ENCODE measurements at regions not wholly inside any gene's neighbourhood (a gene's known extent, or its start where the extent isn't known, plus 50 kb on each side); places are given as distances from the start of the nearest gene placed in this dataset.
"Not testable (repeated sequence)": the region's sequence is repeated elsewhere in the genome, so short reads cannot be mapped to it uniquely, and the experiment has no call there.

DNA sequence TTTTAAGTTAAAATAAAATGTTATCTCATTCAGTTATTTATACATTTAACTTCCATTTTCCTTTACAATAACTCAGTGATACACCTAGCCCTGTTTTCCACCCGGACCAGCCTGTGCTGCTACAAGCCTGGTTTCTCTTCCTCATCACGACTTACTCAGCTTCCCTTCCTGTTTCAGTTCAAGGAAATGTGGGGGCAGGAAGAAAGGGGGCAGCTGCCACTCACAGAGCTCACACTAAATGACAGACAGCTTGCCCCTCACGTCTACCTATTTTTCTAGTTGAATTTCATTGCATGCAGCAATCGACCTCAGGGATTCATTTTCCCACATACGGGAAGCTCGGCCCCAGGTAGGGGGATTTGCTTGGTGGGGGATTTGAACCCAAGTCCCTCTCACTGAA, 442.6 kb downstream of the TMEM121 start:
- TF ChIP-seq, protein P1, sequence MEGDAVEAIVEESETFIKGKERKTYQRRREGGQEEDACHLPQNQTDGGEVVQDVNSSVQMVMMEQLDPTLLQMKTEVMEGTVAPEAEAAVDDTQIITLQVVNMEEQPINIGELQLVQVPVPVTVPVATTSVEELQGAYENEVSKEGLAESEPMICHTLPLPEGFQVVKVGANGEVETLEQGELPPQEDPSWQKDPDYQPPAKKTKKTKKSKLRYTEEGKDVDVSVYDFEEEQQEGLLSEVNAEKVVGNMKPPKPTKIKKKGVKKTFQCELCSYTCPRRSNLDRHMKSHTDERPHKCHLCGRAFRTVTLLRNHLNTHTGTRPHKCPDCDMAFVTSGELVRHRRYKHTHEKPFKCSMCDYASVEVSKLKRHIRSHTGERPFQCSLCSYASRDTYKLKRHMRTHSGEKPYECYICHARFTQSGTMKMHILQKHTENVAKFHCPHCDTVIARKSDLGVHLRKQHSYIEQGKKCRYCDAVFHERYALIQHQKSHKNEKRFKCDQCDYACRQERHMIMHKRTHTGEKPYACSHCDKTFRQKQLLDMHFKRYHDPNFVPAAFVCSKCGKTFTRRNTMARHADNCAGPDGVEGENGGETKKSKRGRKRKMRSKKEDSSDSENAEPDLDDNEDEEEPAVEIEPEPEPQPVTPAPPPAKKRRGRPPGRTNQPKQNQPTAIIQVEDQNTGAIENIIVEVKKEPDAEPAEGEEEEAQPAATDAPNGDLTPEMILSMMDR (IDR thresholded peaks at IDR 0.05): not testable (repeated sequence)
- not testable (repeated sequence) for TF ChIP-seq ZFX (IDR thresholded peaks at IDR 0.05; ENCODE audit: borderline replicate concordance)

Data from 22Rv1 (cell line).